Breast epithelium (tissue), 3 donors: ENCODE measurements at regions not wholly inside any gene's neighbourhood (a gene's known extent, or its start where the extent isn't known, plus 50 kb on each side); places are given as distances from the start of the nearest gene placed in this dataset.

Experiments used
- CTCF ChIP-seq, 3 donors: fragments of 450-650 bp; IDR thresholded peaks; one replicate each; pipeline ENCODE4 v1.5.1; 2016 to 2017; ENCODE audit warnings: antibody characterized with exemption in 3 of 3, mild to moderate bottlenecking in 3 of 3, moderate library complexity in 3 of 3
- POLR2A ChIP-seq: fragments of 450-650 bp; IDR thresholded peaks from one replicate; pipeline ENCODE4 v1.6.1; 2016; ENCODE audit warnings: antibody characterized with exemption, mild to moderate bottlenecking, moderate library complexity
- POLR2AphosphoS5 ChIP-seq, 3 donors: sonication (generic); formaldehyde crosslinking; IDR thresholded peaks; one replicate each; pipeline ENCODE4 v1.6.1; 2017; ENCODE audit warnings: antibody characterized with exemption in 3 of 3

- TF ChIP-seq CTCF (IDR thresholded peaks at IDR 0.05) (no peak), POLR2A (no peak), POLR2AphosphoS5 (IDR thresholded peaks at IDR 0.05) (no peak)
These were observed 347.4 kb downstream of the SI start for GRCh38 chr3:164730815-164731360.
